T47D (cell line): ENCODE measurements at regions not wholly inside any gene's neighbourhood (a gene's known extent, or its start where the extent isn't known, plus 50 kb on each side); places are given as distances from the start of the nearest gene placed in this dataset.

ENCODE experiments used
- DNase-seq, 2 experiments: peaks; one replicate each; pipeline versions ENCODE4 v3.0.0 to v3.0.0-alpha.2; 2011 to 2012; ENCODE audit warnings: low read depth in 1 of 2, low spot score in 1 of 2
- JUND ChIP-seq: IDR thresholded peaks from 2 replicates; pipeline ENCODE4 v1.6.1; 2012; ENCODE audit warnings: low read depth
- in situ Hi-C: cut with HindIII; loops from 2 replicates; pipeline ENCODE4 v1.10.0; 2016; ENCODE audit warnings: low sequenced_read_pairs, low pct_unique_long_range_greater_than_20kb

- in situ Hi-C loops, result no loop called here
- no peak for DNase-seq
- TF ChIP-seq JUND, result no peak
Measured at GRCh38 chr4:116618638-116619037, 466.7 kb downstream of the TRAM1L1 start.

- in situ Hi-C loops, result no loop called here
- DNase-seq, result no peak
- TF ChIP-seq JUND, result no peak
Measured at GRCh38 chr4:116603096-116603495, 482.3 kb downstream of the TRAM1L1 start.

GRCh38 chr4:116599859-116600258, 485.5 kb downstream of the TRAM1L1 start:
- in situ Hi-C loops, result no loop called here
- TF ChIP-seq JUND, result no peak
- no peak for DNase-seq

- TF ChIP-seq JUND, result no peak
- DNase-seq, result no peak
- in situ Hi-C loops, result no loop called here
Measured at GRCh38 chr4:116598980-116599789, 486.2 kb downstream of the TRAM1L1 start.

GRCh38 chr4:116598155-116598979, 487.0 kb downstream of the TRAM1L1 start:
- in situ Hi-C loops, result no loop called here
- no peak for DNase-seq
- TF ChIP-seq JUND, result no peak

GRCh38 chr4:116590648-116591047, 494.7 kb downstream of the TRAM1L1 start:
- DNase-seq, result no peak
- in situ Hi-C loops, result no loop called here
- TF ChIP-seq JUND, result no peak

GRCh38 chr4:116588783-116589182, 496.6 kb downstream of the TRAM1L1 start:
- DNase-seq, result no peak
- no peak for TF ChIP-seq JUND
- in situ Hi-C loops, result no loop called here

- in situ Hi-C loops, result no loop called here
- DNase-seq, result peak in 1 of 2 experiments; percentile 7
- TF ChIP-seq JUND, result no peak
Measured at GRCh38 chr4:116585246-116585645, 500.1 kb downstream of the TRAM1L1 start.

GRCh38 chr4:116577321-116577720, 508.1 kb downstream of the TRAM1L1 start:
- DNase-seq, result no peak
- no peak for TF ChIP-seq JUND
- in situ Hi-C loops, result no loop called here

- in situ Hi-C loops, result no loop called here
- no peak for DNase-seq
- TF ChIP-seq JUND, result no peak
Measured at GRCh38 chr4:116573540-116573939, 511.8 kb downstream of the TRAM1L1 start.

GRCh38 chr4:116561768-116562167, 523.6 kb downstream of the TRAM1L1 start:
- in situ Hi-C loops, result no loop called here
- DNase-seq, result no peak

GRCh38 chr4:116551806-116552205, 533.6 kb downstream of the TRAM1L1 start:
- in situ Hi-C loops, result no loop called here
- no peak for DNase-seq
- TF ChIP-seq JUND, result no peak

More at GRCh38 chr4:116561768-116562167, 523.6 kb downstream of the TRAM1L1 start:
- no peak for TF ChIP-seq JUND

- in situ Hi-C loops, result no loop called here
- DNase-seq, result no peak
- TF ChIP-seq JUND, result no peak
Measured at GRCh38 chr4:116547632-116548031, 537.7 kb downstream of the TRAM1L1 start.
